Psoas muscle (tissue), 7 donors: ENCODE measurements at regions not wholly inside any gene's neighbourhood (a gene's known extent, or its start where the extent isn't known, plus 50 kb on each side); places are given as distances from the start of the nearest gene placed in this dataset.

Source experiments
- ATAC-seq, 4 donors: fragments of 200-7000 bp; cut with Tn5 transposase; one replicate each; pipeline ENCODE4 v1.9.1; 2020; ENCODE audit warnings: moderate library complexity in 3 of 4, mild to moderate bottlenecking in 2 of 4
- DNase-seq, 2 donors: peaks; one replicate each; pipeline ENCODE4 v3.0.0-alpha.2; 2020
- H3K27ac ChIP-seq: fragments of 200-600 bp; one replicate; pipeline ENCODE4 v1.8.0; 2022
- H3K27me3 ChIP-seq, 3 donors: fragments of 200-600 bp in 1 of 3; one replicate each; pipeline versions ENCODE4 v1.6.1 to v1.8.0; 2013 to 2022; ENCODE audit warnings: low read length in 2 of 3, mild to moderate bottlenecking in 2 of 3, moderate library complexity in 1 of 3; ENCODE audit not compliant: insufficient read depth in 3 of 3
- H3K36me3 ChIP-seq, 2 donors: fragments of 200-600 bp in 1 of 2; one replicate each; pipeline versions ENCODE4 v1.6.1 to v1.8.0; 2013 to 2022; ENCODE audit warnings: low read depth in 1 of 2, mild to moderate bottlenecking in 1 of 2, moderate library complexity in 1 of 2; ENCODE audit not compliant: insufficient read depth in 1 of 2
- H3K4me1 ChIP-seq: fragments of 200-600 bp; one replicate; pipeline ENCODE4 v1.8.0; 2022
- H3K4me3 ChIP-seq: fragments of 200-600 bp; one replicate; pipeline ENCODE4 v1.8.0; 2022; ENCODE audit warnings: mild to moderate bottlenecking
- H3K9me3 ChIP-seq: fragments of 200-600 bp; one replicate; pipeline ENCODE4 v1.8.0; 2022
- WGBS, 3 donors: extraction: QIAGEN DNeasy Blood & Tissue Kit; methylation state at CpG; one replicate each; pipeline versions ENCODE4 v1.1.6 to v1.1.7; 2013; 5-methylcytosine and 5-hydroxymethylcytosine counted together
- intact Hi-C, 2 donors: fragments of 100-400 bp; cut with DNase I; formaldehyde crosslinking; loops; one replicate each; pipeline versions ENCODE4 v1.11.0 to v1.14.2; 2022
- TF ChIP-seq, protein P1 (sequence below): fragments of 200-600 bp; IDR thresholded peaks from one replicate; pipeline ENCODE4 v1.8.0; 2022; ENCODE audit warnings: antibody characterized with exemption
- donor health status: healthy with polysubstance abuse.
- donor health status: DM: no; HTN: no; CAD: no; lungs with moderate emphysema.
- donor health status: Bipolar disorder and iron deficiency.
- donor health status: healthy.
- donor health status: DM: yes; HTN: yes; CAD: no.
- donor health status: DM: no; HTN: no; CAD: no.
- donor health status: DM: yes; HTN: yes; CAD: no.

DNA sequence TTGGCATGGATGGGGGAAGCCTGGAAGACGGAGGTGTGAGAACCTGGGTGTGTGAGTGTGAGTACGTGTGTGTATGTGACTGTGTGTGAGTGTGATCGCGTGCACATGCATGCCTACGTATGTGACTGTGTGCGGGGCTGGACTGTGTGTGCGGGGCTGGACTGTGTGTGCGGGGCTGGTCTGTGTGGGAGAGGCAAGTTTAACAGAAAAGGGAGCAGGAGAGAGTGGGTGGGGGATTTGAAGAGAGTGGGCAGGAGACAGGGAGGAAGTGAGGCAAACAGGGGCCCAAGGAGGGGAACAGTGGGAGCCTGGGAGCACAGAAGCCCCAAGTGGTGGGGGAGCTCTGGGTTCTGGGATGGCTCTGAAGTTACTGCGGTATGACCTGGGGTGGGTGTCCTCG is 103.7 kb upstream of the LHX5 start:
- WGBS, 3 donors: 71 to 79% (median 75%) methylated on average over 10 of the region's 10 CpGs
- DNase-seq (no peak), ATAC-seq (no peak)
- H3K4me1 ChIP-seq: no peaks in the 10 kb centered on the region
- no peaks in the 10 kb centered on the region for H3K36me3 ChIP-seq
- no peak overlapping the region for H3K27ac ChIP-seq
- H3K4me3 ChIP-seq: no peak overlapping the region
- peaks cover 0 to 20% (median 2%) of the 10 kb centered on the region in 3 donors for H3K27me3 ChIP-seq
- intact Hi-C loops: no loop called here
- TF ChIP-seq, protein P1, sequence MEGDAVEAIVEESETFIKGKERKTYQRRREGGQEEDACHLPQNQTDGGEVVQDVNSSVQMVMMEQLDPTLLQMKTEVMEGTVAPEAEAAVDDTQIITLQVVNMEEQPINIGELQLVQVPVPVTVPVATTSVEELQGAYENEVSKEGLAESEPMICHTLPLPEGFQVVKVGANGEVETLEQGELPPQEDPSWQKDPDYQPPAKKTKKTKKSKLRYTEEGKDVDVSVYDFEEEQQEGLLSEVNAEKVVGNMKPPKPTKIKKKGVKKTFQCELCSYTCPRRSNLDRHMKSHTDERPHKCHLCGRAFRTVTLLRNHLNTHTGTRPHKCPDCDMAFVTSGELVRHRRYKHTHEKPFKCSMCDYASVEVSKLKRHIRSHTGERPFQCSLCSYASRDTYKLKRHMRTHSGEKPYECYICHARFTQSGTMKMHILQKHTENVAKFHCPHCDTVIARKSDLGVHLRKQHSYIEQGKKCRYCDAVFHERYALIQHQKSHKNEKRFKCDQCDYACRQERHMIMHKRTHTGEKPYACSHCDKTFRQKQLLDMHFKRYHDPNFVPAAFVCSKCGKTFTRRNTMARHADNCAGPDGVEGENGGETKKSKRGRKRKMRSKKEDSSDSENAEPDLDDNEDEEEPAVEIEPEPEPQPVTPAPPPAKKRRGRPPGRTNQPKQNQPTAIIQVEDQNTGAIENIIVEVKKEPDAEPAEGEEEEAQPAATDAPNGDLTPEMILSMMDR: no peak
- H3K9me3 ChIP-seq: no peaks in the 10 kb centered on the region

DNA sequence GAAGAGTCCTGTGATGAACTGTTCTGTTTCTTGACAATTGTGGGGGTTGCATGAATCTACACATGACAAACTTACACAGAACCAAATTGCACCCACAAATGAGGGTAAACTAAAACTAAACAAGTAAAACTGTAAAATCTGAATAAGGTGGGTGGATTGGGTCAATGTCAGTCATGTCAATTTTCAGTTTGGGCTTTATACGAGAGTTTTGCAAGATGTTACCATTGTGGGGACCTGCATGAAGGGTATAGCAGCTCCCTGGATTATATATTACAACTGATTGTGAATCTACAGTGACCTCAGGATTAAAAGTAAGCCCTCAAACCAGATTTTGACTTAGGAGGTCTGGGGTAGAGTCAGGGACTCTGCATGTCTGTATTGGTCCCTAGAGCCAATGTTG is 101.5 kb upstream of the LHX5 start:
- Histone ChIP-seq H3K4me3 (no peak overlapping the region), H3K4me1 (no peaks in the 10 kb centered on the region), H3K9me3 (no peaks in the 10 kb centered on the region), H3K36me3 (no peaks in the 10 kb centered on the region), H3K27me3 (peaks cover 0 to 14% (median 2%) of the 10 kb centered on the region in 3 donors), H3K27ac (no peak overlapping the region)
- intact Hi-C loops: no loop called here
- TF ChIP-seq, protein P1: no peak
- WGBS, 3 donors: 79 to 90% (median 87%) methylated on average over 1 of the region's 1 CpG
- ATAC-seq: no peak
- no peak for DNase-seq

DNA sequence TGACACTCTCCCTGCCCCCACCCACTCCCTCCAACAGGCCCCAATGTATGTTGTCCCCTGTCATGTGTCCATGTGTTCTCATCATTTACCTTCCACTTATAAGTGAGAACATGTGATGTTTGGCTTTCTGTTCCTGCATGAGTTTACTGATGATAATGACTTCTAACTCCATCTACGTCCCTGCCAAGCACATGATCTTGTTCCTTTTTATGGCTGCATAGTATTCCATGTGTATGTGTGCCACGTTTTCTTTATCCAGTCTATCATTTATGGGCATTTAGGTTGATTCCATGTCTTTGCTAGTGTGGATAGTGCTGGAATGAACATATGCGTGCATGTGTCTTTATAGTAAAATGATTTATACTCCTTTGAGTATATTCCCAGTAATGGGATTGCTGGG is 100.0 kb upstream of the LHX5 start:
- WGBS, 3 donors: 59 to 71% (median 70%) methylated on average over 3 of the region's 3 CpGs
- DNase-seq (no peak), ATAC-seq (no peak)
- H3K4me3 ChIP-seq: no peak overlapping the region
- H3K36me3 ChIP-seq: no peaks in the 10 kb centered on the region
- intact Hi-C loops: no loop called here
- no peaks in the 10 kb centered on the region for H3K9me3 ChIP-seq
- no peaks in the 10 kb centered on the region for H3K4me1 ChIP-seq
- no peak overlapping the region for H3K27ac ChIP-seq
- TF ChIP-seq, protein P1: no peak
- peaks cover 0 to 9% (median 2%) of the 10 kb centered on the region in 3 donors for H3K27me3 ChIP-seq

DNA sequence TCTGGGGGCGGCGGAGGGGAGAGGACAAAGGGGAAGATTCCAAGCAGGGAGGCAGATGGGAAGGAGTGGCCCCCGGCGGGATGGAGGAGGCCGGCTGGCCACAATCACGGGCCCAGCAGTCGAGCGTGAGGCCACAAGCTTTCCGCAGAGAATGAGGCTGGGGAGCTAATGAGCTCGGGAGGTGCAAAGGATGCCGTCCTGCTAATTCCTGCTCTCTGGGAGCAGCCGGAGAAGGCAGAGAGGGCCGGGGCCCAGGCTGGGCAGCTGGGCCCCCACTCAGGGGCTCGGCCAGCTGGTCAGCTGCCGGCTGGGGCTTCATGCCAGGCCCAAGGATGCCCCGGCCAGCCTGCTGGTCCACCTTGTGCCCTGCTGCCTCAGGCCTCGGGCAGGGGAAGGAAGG is 98.1 kb upstream of the LHX5 start:
- TF ChIP-seq, protein P1: no peak
- Histone ChIP-seq H3K36me3 (no peaks in the 10 kb centered on the region), H3K27ac (no peak overlapping the region), H3K4me1 (no peaks in the 10 kb centered on the region), H3K9me3 (no peaks in the 10 kb centered on the region), H3K4me3 (no peak overlapping the region), H3K27me3 (peaks cover 0 to 4% (median 3%) of the 10 kb centered on the region in 3 donors)
- 20 to 27% (median 23%) methylated on average over 17 of the region's 17 CpGs for WGBS, 3 donors
- DNase-seq (no peak), ATAC-seq (no peak)
- intact Hi-C loops: no loop called here

DNA sequence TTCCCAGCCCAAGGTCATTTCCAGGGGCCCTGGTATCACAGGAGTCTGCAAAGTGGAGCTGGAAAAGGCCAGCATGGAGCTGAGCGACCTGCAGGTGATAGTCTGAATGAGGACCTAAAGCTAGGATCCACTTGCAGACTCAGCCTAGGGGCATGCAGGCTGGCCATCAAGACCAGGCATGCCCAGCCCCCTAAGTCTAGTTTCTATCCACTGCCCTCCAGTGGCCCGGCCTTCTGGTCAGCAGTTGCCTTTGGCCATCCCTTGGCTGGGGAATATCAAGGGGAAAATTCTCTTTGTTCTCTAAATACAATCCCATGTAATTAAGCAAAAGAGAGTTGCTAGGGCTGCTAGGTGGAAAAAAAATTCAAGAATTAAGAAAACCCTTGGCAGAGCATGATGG is 96.3 kb upstream of the LHX5 start:
- ATAC-seq (no peak), DNase-seq (no peak)
- Histone ChIP-seq H3K4me1 (no peaks in the 10 kb centered on the region), H3K27me3 (peaks cover 0 to 4% (median 3%) of the 10 kb centered on the region in 3 donors), H3K27ac (no peak overlapping the region), H3K36me3 (no peaks in the 10 kb centered on the region), H3K9me3 (no peaks in the 10 kb centered on the region), H3K4me3 (no peak overlapping the region)
- WGBS, 3 donors: 80 to 90% (median 81%) methylated on average over 2 of the region's 2 CpGs
- intact Hi-C loops: no loop called here
- TF ChIP-seq, protein P1: no peak
